HepG2 (cell line): ENCODE measurements at regions not wholly inside any gene's neighbourhood (a gene's known extent, or its start where the extent isn't known, plus 50 kb on each side); places are given as distances from the start of the nearest gene placed in this dataset.

ENCODE experiments used
- CENPT ChIP-seq: sonication (generic); formaldehyde crosslinking; IDR thresholded peaks from 2 replicates; pipeline ENCODE4 v1.8.0; 2022; ENCODE audit warnings: low read depth, mild to moderate bottlenecking, moderate library complexity, missing genetic modification reagents
- ISL2 ChIP-seq: sonication (generic); formaldehyde crosslinking; IDR thresholded peaks from 2 replicates; pipeline ENCODE4 v1.5.0; 2020; ENCODE audit warnings: missing genetic modification reagents
- KDM6A ChIP-seq: IDR thresholded peaks from 2 replicates; pipeline ENCODE4 v1.6.1; 2016; ENCODE audit warnings: low read depth
- RXRA ChIP-seq: sonication (generic); formaldehyde crosslinking; IDR thresholded peaks from 2 replicates; pipeline ENCODE4 v1.5.1; 2020; ENCODE audit warnings: missing genetic modification reagents
- ZNF256 ChIP-seq: sonication (generic); formaldehyde crosslinking; conservative IDR thresholded peaks from 2 replicates; pipeline ENCODE4 v1.4.0; 2020; ENCODE audit warnings: missing genetic modification reagents
- ZNF781 ChIP-seq: sonication (generic); formaldehyde crosslinking; IDR thresholded peaks from 2 replicates; pipeline ENCODE4 v1.5.1; 2020; ENCODE audit warnings: borderline replicate concordance, mild to moderate bottlenecking, missing genetic modification reagents; ENCODE audit errors: not compliant biosample characterization
- TF ChIP-seq, protein P1 (sequence below): sonication (generic); formaldehyde crosslinking; IDR thresholded peaks from 2 replicates; pipeline ENCODE4 v1.4.0; 2020; ENCODE audit warnings: mild to moderate bottlenecking, missing genetic modification reagents

DNA sequence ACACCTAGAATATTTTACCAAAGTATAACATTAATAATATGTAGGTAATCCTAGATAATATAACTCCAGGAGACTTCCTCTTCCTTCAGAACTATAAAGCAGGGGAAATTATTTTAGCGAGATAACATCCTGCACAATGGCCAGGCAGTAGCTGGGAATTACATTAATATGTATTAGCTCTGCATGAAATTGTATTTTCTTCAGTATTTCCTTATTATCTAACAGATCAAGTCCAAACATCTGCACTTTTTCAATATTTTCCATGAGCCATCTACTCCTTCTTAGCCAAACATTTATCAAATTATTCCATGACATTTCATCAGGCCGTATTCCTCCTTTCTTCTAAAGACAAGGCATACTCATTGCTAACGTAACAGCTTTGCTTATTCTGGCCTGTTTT lies 98.8 kb upstream of the PCDH9 start (continued):
- TF ChIP-seq, protein P1, sequence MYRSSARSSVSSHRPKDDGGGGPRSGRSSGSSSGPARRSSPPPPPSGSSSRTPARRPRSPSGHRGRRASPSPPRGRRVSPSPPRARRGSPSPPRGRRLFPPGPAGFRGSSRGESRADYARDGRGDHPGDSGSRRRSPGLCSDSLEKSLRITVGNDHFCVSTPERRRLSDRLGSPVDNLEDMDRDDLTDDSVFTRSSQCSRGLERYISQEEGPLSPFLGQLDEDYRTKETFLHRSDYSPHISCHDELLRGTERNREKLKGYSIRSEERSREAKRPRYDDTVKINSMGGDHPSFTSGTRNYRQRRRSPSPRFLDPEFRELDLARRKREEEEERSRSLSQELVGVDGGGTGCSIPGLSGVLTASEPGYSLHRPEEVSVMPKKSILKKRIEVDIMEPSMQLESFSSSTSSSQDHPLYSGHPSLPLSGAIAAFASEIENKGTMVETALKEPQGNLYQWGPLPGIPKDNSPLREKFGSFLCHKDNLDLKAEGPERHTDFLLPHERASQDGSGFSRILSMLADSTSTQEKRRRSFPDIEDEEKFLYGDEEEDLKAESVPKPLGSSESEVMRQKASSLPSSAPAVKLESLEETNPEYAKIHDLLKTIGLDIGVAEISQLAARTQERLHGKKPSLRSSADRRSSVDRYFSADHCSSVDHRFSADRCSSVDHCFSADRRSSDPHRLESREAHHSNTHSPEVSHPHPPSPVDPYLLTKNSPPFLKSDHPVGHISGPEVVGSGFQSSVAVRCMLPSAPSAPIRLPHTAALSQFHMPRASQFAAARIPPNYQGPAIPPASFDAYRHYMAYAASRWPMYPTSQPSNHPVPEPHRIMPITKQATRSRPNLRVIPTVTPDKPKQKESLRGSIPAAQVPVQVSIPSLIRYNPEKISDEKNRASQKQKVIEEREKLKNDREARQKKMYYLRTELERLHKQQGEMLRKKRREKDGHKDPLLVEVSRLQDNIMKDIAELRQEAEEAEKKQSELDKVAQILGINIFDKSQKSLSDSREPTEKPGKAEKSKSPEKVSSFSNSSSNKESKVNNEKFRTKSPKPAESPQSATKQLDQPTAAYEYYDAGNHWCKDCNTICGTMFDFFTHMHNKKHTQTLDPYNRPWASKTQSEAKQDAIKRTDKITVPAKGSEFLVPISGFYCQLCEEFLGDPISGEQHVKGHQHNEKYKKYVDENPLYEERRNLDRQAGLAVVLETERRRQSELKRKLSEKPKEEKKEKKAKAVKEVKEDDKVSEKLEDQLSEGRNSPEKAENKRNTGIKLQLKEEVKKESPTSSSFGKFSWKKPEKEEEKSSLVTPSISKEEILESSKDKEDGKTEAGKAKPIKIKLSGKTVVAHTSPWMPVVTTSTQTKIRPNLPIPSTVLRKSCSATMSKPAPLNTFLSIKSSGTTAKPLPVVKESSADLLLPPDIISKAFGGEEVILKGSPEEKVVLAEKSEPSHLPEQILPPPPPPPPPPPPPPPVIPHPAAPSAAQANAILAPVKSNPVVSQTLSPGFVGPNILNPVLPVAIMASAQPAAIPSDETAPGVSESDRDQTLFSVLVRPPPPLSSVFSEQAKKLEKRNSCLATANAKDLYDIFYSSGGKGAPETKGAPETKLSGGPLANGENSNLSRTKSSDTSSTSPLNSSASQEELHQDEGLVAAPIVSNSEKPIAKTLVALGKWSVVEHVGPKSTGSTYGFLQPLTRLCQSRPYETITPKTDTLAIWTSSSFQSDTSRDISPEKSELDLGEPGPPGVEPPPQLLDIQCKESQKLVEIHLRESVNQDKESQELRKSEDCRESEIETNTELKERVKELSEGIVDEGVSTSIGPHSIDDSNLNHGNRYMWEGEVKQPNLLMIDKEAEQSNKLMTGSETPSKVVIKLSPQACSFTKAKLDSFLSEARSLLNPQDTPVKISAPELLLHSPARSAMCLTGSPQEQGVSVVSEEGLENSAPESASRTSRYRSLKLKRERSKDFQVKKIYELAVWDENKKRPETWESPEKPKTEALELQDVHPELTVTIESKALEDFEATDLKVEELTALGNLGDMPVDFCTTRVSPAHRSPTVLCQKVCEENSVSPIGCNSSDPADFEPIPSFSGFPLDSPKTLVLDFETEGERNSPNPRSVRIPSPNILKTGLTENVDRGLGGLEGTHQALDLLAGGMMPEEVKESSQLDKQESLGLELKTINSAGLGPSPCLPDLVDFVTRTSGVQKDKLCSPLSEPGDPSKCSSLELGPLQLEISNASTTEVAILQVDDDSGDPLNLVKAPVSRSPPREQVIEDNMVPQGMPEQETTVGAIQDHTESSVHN (CRISPR knock-in tag): no peak
- TF ChIP-seq KDM6A (no peak), CENPT (CRISPR knock-in tag) (no peak), ZNF256 (no peak), ZNF781 (CRISPR knock-in tag) (no peak), RXRA (CRISPR knock-in tag) (no peak), ISL2 (CRISPR knock-in tag) (no peak)
